Sigmoid colon (tissue), 6 donors: ENCODE measurements at regions not wholly inside any gene's neighbourhood (a gene's known extent, or its start where the extent isn't known, plus 50 kb on each side); places are given as distances from the start of the nearest gene placed in this dataset.

ENCODE experiments used
- DNase-seq: peaks from one replicate; pipeline ENCODE4 v3.0.0-alpha.2; 2019
- H3K27ac ChIP-seq, 4 donors: fragments of 200-600 bp; sonication (generic); one replicate each; pipeline ENCODE4 v1.5.1; 2016 to 2019; ENCODE audit warnings: mild to moderate bottlenecking in 1 of 4
- H3K27me3 ChIP-seq, 3 donors: fragments of 200-600 bp; sonication (generic); one replicate each; pipeline ENCODE4 v1.5.1; 2019; ENCODE audit warnings: mild to moderate bottlenecking in 1 of 3
- H3K36me3 ChIP-seq, 4 donors: fragments of 200-600 bp; sonication (generic); one replicate each; pipeline ENCODE4 v1.5.1; 2016 to 2019
- H3K4me1 ChIP-seq, 4 donors: fragments of 200-600 bp; sonication (generic); one replicate each; pipeline ENCODE4 v1.5.1; 2017 to 2019
- H3K4me3 ChIP-seq, 4 donors: fragments of 200-600 bp; sonication (generic); one replicate each; pipeline ENCODE4 v1.5.1; 2017 to 2019; ENCODE audit warnings: mild to moderate bottlenecking in 2 of 4, moderate library complexity in 1 of 4
- H3K9me3 ChIP-seq, 4 donors: fragments of 200-600 bp in 3 of 4; sonication (generic) in 3 of 4; one replicate each; pipeline versions ENCODE4 v1.5.1 to v1.6.1; 2013 to 2019
- EP300 ChIP-seq, 4 donors: sonication (generic); formaldehyde crosslinking; IDR thresholded peaks; one replicate each; pipeline ENCODE4 v1.6.1; 2017; ENCODE audit warnings: antibody characterized with exemption in 4 of 4
- POLR2A ChIP-seq, 2 donors: fragments of 450-650 bp; IDR thresholded peaks; one replicate each; pipeline ENCODE4 v1.6.1; 2016; ENCODE audit warnings: antibody characterized with exemption in 2 of 2, mild to moderate bottlenecking in 2 of 2, moderate library complexity in 2 of 2
- POLR2AphosphoS5 ChIP-seq, 4 donors: sonication (generic); formaldehyde crosslinking; IDR thresholded peaks; one replicate each; pipeline ENCODE4 v1.6.1; 2017; ENCODE audit warnings: antibody characterized with exemption in 4 of 4
- WGBS, 2 donors: extraction: QIAGEN DNeasy Blood & Tissue Kit; methylation state at CpG; one replicate each; pipeline ENCODE4 v1.1.7; 2013; 5-methylcytosine and 5-hydroxymethylcytosine counted together
- intact Hi-C: fragments of 100-400 bp; cut with DNase I; formaldehyde crosslinking; loops from one replicate; pipeline ENCODE4 v1.15.1; 2023
- TF ChIP-seq, protein P1 (sequence below), 4 experiments: fragments of 450-650 bp in 3 of 4; fragments of 200-600 bp in 1 of 4; IDR thresholded peaks; one replicate each; pipeline ENCODE4 v1.5.1; 2016 to 2019; ENCODE audit warnings: antibody characterized with exemption in 4 of 4, mild to moderate bottlenecking in 3 of 4, moderate library complexity in 2 of 4
- donor health status: healthy with polysubstance abuse.
- donor health status: healthy.

DNA sequence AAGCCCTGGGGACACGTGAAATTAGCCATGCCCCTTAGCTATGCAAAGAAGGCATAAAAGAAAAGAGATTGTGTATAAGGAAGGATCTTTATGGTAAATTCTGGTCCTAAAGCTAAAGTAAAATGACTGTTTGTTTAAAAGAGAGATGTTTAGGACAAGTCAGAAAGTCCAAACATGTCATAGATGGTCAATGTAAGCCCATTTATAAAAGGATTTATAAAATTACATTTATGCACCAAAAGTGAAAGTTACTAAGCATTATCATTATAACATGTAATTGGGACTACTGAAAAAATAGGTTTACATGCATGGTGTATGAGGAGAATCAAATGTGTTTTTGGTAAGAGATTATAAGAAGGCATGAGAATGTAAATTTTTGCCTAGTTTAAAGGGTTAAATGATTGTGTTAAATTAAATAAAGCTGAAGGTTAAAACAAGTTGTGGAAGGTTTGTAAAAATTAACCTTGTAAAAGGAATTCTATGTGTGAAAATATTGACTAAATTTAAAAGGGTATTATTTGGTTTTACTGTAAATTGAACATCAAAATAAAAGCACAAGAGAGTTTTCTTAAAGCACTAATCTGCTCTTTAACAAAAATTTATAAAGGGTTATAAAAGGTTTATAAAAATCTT, 50.4 kb upstream of the TSPAN8 start:
- WGBS, 2 donors, result 44 to 49% methylated on average over 1 of the region's 1 CpG
- intact Hi-C loops, result no loop called here

More for the DNA sequence above, 50.4 kb upstream of the TSPAN8 start:
- Histone ChIP-seq H3K4me3 (no peak overlapping the region), H3K27ac (no peak overlapping the region), H3K36me3 (no peaks in the 10 kb centered on the region), H3K4me1 (no peaks in the 10 kb centered on the region), H3K9me3 (peaks cover 0 to 3% (median 0%) of the 10 kb centered on the region in 4 donors), H3K27me3 (no peaks in the 10 kb centered on the region)
- TF ChIP-seq, protein P1, sequence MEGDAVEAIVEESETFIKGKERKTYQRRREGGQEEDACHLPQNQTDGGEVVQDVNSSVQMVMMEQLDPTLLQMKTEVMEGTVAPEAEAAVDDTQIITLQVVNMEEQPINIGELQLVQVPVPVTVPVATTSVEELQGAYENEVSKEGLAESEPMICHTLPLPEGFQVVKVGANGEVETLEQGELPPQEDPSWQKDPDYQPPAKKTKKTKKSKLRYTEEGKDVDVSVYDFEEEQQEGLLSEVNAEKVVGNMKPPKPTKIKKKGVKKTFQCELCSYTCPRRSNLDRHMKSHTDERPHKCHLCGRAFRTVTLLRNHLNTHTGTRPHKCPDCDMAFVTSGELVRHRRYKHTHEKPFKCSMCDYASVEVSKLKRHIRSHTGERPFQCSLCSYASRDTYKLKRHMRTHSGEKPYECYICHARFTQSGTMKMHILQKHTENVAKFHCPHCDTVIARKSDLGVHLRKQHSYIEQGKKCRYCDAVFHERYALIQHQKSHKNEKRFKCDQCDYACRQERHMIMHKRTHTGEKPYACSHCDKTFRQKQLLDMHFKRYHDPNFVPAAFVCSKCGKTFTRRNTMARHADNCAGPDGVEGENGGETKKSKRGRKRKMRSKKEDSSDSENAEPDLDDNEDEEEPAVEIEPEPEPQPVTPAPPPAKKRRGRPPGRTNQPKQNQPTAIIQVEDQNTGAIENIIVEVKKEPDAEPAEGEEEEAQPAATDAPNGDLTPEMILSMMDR (IDR thresholded peaks at IDR 0.05), result no peak
- TF ChIP-seq POLR2A (IDR thresholded peaks at IDR 0.05), result no peak
- TF ChIP-seq EP300 (IDR thresholded peaks at IDR 0.05), result no peak
- TF ChIP-seq POLR2AphosphoS5 (IDR thresholded peaks at IDR 0.05), result no peak
- DNase-seq, result no peak
